ENCODE measurements at regions not wholly inside any gene's neighbourhood (a gene's known extent, or its start where the extent isn't known, plus 50 kb on each side); places are given as distances from the start of the nearest gene placed in this dataset.

DNA sequence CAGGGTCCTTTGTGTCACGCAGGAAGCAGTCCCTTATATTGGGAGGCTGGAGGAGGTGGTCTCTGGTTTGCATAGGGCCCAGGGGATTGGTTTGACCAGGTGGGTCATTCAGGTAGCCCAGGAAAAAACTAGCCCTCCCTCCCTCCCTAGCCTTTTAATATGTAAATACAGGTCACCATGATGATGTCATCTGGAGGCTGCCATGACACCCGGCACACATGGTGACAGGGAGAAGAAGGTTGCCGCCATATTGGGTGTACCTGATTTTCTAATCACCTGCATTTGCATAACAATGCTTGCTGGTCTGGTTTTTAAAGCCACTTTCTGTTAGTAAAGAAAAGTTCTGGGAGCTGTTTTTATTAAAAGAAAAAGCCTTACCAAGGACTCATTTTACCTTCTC lies 791.0 kb upstream of the ADGRL4 start:
- peaks cover 0 to 9% (median 0%) of the 10 kb centered on the region in 3 donors for H3K9me3 ChIP-seq
- H3K27me3 ChIP-seq = no peaks in the 10 kb centered on the region
- H3K27ac ChIP-seq = no peak overlapping the region
- TF ChIP-seq, protein P1, sequence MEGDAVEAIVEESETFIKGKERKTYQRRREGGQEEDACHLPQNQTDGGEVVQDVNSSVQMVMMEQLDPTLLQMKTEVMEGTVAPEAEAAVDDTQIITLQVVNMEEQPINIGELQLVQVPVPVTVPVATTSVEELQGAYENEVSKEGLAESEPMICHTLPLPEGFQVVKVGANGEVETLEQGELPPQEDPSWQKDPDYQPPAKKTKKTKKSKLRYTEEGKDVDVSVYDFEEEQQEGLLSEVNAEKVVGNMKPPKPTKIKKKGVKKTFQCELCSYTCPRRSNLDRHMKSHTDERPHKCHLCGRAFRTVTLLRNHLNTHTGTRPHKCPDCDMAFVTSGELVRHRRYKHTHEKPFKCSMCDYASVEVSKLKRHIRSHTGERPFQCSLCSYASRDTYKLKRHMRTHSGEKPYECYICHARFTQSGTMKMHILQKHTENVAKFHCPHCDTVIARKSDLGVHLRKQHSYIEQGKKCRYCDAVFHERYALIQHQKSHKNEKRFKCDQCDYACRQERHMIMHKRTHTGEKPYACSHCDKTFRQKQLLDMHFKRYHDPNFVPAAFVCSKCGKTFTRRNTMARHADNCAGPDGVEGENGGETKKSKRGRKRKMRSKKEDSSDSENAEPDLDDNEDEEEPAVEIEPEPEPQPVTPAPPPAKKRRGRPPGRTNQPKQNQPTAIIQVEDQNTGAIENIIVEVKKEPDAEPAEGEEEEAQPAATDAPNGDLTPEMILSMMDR (IDR thresholded peaks at IDR 0.05) = no peak
- TF ChIP-seq POLR2A (IDR thresholded peaks at IDR 0.05) = no peak
- no peak for DNase-seq
- H3K4me1 ChIP-seq = no peaks in the 10 kb centered on the region
- 91 to 97% methylated on average over 3 of the region's 3 CpGs for WGBS, 2 donors
- intact Hi-C loops (cut with DNase I) = no loop called here
- no peaks in the 10 kb centered on the region for H3K36me3 ChIP-seq
- no peak overlapping the region for H3K4me3 ChIP-seq

DNA sequence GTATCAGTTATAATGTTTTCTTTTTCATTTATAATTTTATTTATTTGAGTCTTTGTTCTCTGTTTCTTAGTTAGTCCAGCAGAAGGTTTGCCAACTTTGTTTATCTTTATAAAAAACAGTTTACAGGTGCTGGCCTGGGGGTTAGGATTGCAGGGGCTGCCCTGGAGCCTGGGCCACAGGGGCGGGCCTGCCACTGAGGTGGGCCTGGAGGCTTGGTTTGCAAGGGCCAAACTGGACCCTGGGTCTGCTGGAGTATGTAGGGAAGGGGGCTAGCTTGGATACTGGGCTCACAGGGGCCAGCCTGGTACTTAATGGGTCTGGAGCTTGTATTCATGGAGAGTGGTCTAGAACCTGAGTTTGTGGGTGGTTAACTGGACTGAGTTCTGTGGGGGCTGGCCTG lies 789.9 kb upstream of the ADGRL4 start:
- Histone ChIP-seq H3K27me3 (no peaks in the 10 kb centered on the region), H3K27ac (no peak overlapping the region), H3K4me1 (no peaks in the 10 kb centered on the region), H3K9me3 (peaks cover 0 to 9% (median 0%) of the 10 kb centered on the region in 3 donors), H3K4me3 (no peak overlapping the region), H3K36me3 (no peaks in the 10 kb centered on the region)
- DNase-seq = no peak
- 40% methylated on average over 1 of the region's 1 CpG; no CpG with 5 or more reads in 1 of the 2 donors for WGBS, 2 donors
- TF ChIP-seq POLR2A (IDR thresholded peaks at IDR 0.05) = no peak
- TF ChIP-seq, protein P1 (IDR thresholded peaks at IDR 0.05) = no peak
- intact Hi-C loops (cut with DNase I) = no loop called here

DNA sequence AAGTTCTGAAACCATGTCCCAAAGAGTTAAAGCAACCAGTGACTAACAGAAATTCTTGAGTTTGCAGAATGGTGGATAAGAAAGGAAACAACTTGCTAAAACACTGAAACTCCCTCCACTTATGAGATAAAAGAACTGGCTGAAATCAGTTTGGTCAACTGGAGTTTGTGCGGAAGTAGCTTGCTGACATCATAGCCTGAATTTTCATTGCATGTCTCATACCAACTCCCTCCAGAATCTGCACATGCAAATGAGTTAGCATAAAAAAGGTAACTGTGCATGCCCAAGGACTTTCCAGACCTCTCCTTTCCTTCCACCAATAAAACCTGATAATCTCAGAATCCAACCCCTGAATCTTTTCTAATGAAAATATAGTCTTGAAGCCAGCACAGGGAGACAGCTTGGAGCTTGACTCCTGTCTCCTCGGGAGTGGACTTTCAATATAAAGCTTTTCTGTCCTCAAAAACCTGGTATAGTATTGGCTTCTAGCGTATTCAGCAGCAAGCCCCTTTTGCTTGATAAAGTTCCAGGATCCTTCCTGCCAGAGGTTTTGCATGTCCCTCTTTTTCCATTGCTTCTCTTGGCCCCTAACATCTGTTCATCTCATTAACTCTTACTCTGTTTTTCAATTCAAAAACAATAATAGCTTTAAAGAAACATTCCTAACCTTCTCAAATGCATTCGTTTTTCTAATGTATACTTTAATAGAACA lies 785.8 kb upstream of the ADGRL4 start:
- H3K4me3 ChIP-seq = no peak overlapping the region
- WGBS, 2 donors = 39 to 55% methylated on average over 4 of the region's 4 CpGs

DNA sequence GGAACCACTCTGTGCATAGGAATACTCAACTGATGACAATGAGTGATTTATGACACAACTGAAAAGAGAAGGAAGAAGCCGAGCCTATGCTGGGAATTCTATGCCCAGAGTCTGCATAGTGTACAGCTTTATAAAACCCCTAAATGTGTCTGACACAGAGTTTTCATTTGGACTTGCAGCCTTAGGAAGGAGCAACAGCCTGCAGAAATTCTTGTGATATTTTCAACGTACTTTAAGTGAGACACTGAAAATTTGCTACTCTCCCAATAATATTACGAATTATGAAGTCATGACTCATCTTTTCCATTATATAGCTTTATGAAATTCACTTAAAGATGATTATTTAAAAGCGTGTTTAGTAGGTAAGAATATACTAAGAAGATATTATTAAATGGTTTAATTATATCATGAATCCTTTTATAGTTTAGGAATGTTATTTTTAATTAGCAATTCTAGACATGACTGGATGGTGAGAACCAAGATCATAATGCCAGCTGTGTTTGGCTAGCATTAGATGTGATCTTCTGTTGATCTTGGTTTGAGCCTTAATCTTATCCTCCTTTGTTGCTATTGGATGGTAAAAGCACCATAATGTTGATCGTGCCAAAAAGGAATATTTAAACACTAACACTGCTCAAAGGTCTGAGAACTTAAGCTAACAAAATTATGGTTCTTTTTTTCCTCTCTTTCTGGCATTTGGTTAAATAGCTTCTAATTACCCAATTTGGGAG lies 785.1 kb upstream of the ADGRL4 start:
- no peak for DNase-seq
- Histone ChIP-seq H3K4me1 (no peaks in the 10 kb centered on the region), H3K27me3 (no peaks in the 10 kb centered on the region), H3K9me3 (peaks cover 0 to 7% (median 0%) of the 10 kb centered on the region in 3 donors), H3K36me3 (no peaks in the 10 kb centered on the region), H3K4me3 (no peak overlapping the region), H3K27ac (no peak overlapping the region)
- WGBS, 2 donors = 43 to 51% methylated on average over 5 of the region's 5 CpGs
- no peak for TF ChIP-seq POLR2A (IDR thresholded peaks at IDR 0.05)
- TF ChIP-seq, protein P1 (IDR thresholded peaks at IDR 0.05) = no peak
- intact Hi-C loops (cut with DNase I) = no loop called here

More for the DNA sequence above, 785.8 kb upstream of the ADGRL4 start:
- TF ChIP-seq POLR2A (IDR thresholded peaks at IDR 0.05) = no peak
- TF ChIP-seq, protein P1 (IDR thresholded peaks at IDR 0.05) = no peak
- Histone ChIP-seq H3K36me3 (no peaks in the 10 kb centered on the region), H3K9me3 (peaks cover 0 to 9% (median 0%) of the 10 kb centered on the region in 3 donors), H3K27ac (no peak overlapping the region), H3K4me1 (no peaks in the 10 kb centered on the region), H3K27me3 (no peaks in the 10 kb centered on the region)
- DNase-seq = no peak
- intact Hi-C loops (cut with DNase I) = no loop called here

DNA sequence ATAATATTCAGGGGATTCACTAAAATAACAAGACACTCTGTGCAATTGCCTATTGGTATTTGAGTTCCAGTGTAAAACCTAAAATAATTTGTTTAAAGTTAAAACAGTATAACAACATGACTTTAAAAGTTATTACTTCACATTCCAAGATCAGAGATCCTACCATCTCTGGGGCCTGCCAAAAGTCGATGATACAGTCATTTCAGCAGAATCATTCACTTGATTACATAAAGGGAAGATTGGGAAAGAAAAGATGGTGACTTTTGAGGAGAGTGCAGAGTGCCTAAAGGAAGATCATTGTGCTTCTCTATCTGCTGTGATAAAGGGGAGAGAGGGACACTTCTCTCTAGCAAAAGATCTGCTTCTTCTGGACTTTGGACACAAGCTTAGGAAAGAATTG lies 784.4 kb upstream of the ADGRL4 start:
- TF ChIP-seq POLR2A (IDR thresholded peaks at IDR 0.05) = no peak
- TF ChIP-seq, protein P1 (IDR thresholded peaks at IDR 0.05) = no peak
- H3K9me3 ChIP-seq = peaks cover 0 to 4% (median 0%) of the 10 kb centered on the region in 3 donors
- no peak for DNase-seq
- WGBS, 2 donors = 27 to 38% methylated on average over 1 of the region's 1 CpG
- no peaks in the 10 kb centered on the region for H3K36me3 ChIP-seq
- no peaks in the 10 kb centered on the region for H3K27me3 ChIP-seq
- H3K4me1 ChIP-seq = no peaks in the 10 kb centered on the region
- H3K27ac ChIP-seq = no peak overlapping the region
- intact Hi-C loops (cut with DNase I) = no loop called here
- H3K4me3 ChIP-seq = no peak overlapping the region
